ENCODE measurements at regions not wholly inside any gene's neighbourhood (a gene's known extent, or its start where the extent isn't known, plus 50 kb on each side); places are given as distances from the start of the nearest gene placed in this dataset.

GRCh38 chr22:34579519-34579918 is 486.4 kb upstream of the ISX start:
- POLR2A ChIA-PET = no interaction called here

DNA sequence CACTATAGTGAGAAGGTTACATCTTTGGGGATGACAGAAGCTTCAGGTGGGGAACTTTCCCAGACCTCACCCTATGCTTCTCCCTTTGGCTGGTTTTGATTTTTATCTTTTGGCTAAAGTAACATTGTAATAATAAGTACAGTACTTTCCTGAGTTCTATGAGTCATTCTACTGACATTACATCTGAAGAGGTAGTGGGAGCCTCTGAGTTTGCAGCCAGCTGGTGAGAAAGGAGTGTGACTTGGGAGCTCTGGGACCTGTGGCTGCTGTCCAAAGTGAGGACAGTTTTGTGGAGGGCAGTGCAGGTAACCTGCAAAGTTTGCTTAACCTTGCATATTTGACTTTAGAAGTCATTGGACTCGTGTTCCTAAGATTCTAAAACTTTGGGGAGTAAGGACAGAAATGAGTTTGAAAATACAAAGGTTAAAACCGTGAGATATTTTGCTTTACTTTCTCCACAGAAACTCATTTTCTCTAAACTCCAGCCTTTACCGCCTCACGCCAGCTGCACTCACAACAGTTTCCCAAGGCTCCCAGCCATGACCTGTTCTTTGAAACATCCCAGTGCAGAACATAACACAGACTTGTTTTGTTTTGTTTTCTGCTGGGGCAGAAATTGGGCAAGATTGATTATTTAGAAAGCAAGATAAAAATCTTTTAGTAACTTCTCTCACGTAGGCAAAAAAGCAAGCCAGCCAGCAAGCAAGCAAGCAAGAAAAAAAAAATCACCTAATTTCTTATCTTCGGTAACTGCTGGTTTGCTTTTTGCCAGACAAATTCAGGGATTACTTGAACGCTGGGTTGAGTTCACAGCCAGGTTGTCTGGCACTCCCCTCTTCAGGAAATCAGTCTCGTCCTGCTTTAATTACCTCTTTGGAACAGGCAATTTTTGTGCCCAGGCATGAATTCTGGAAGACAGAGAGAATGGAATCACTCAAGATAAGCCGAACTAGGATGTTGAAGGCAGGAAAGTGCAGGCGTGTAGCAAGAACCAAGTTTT is 478.3 kb upstream of the ISX start:
- H3K27me3 Mint-ChIP-seq = no peaks in the 10 kb centered on the region
- no peaks in the 10 kb centered on the region for H3K4me1 Mint-ChIP-seq
- no peaks in the 10 kb centered on the region for H3K36me3 Mint-ChIP-seq (ENCODE audit: low read depth)
- ChIA-PET POLR2A (no interaction called here), CTCF (no interaction called here)
- no peak for DNase-seq
- no peaks in the 10 kb centered on the region for H3K9me3 Mint-ChIP-seq
- H3K27ac Mint-ChIP-seq = no peak overlapping the region
- no peak overlapping the region for H3K4me3 Mint-ChIP-seq

More at GRCh38 chr22:34579519-34579918, 486.4 kb upstream of the ISX start:
- no peak for DNase-seq
- Mint-ChIP-seq H3K36me3 (ENCODE audit: low read depth) (no peaks in the 10 kb centered on the region), H3K9me3 (peaks cover 5% of the 10 kb centered on the region), H3K4me1 (no peaks in the 10 kb centered on the region), H3K27ac (no peak overlapping the region), H3K27me3 (no peaks in the 10 kb centered on the region), H3K4me3 (no peak overlapping the region)
- CTCF ChIA-PET = no interaction called here

- Mint-ChIP-seq H3K36me3 (ENCODE audit: low read depth) (no peaks in the 10 kb centered on the region), H3K27ac (no peak overlapping the region), H3K9me3 (peaks cover 2% of the 10 kb centered on the region), H3K4me3 (no peak overlapping the region), H3K4me1 (no peaks in the 10 kb centered on the region), H3K27me3 (no peaks in the 10 kb centered on the region)
- no peak for DNase-seq
- ChIA-PET CTCF (no interaction called here), POLR2A (no interaction called here)
These were observed 476.9 kb upstream of the ISX start for GRCh38 chr22:34588871-34589545.

DNA sequence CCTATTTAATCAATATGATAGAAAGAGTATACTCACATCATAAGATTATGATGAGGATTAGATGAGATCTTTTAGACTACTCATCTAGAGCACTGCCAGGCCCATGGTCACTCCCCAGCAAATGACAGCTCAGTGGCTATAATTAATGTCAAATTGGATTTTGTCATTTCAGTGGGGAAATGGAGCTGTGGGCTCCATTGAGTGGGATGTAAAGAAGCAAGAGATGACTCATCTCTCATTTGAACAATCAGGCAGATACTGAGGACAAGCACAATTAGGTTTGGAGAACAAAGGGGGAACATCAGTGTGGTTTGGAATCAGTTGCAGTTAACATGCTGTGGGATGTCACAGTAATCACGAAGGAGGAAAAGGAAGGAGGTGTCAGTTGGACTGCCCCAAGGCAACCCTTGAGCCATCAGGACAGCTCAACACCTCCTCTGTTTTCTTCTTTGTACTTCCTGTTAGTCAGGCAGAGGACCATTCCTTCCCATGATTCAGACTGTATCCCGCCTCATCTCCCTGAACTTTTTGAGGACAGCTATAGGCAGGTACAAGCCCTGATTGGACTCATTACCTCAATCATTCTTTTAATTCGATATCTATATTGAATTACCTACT is 473.7 kb upstream of the ISX start:
- DNase-seq = no peak
- Mint-ChIP-seq H3K4me3 (no peak overlapping the region), H3K4me1 (no peaks in the 10 kb centered on the region), H3K36me3 (ENCODE audit: low read depth) (no peaks in the 10 kb centered on the region), H3K27me3 (no peaks in the 10 kb centered on the region), H3K27ac (no peak overlapping the region), H3K9me3 (peaks cover 6% of the 10 kb centered on the region)
- ChIA-PET CTCF (no interaction called here), POLR2A (no interaction called here)

GRCh38 chr22:34599567-34599966 is 466.4 kb upstream of the ISX start:
- no peaks in the 10 kb centered on the region for H3K36me3 Mint-ChIP-seq (ENCODE audit: low read depth)
- POLR2A ChIA-PET = no interaction called here
- no peaks in the 10 kb centered on the region for H3K4me1 Mint-ChIP-seq
- DNase-seq = no peak
- CTCF ChIA-PET = no interaction called here
- no peak overlapping the region for H3K4me3 Mint-ChIP-seq
- no peak overlapping the region for H3K27ac Mint-ChIP-seq
- no peaks in the 10 kb centered on the region for H3K27me3 Mint-ChIP-seq
- peaks cover 4% of the 10 kb centered on the region for H3K9me3 Mint-ChIP-seq

DNA sequence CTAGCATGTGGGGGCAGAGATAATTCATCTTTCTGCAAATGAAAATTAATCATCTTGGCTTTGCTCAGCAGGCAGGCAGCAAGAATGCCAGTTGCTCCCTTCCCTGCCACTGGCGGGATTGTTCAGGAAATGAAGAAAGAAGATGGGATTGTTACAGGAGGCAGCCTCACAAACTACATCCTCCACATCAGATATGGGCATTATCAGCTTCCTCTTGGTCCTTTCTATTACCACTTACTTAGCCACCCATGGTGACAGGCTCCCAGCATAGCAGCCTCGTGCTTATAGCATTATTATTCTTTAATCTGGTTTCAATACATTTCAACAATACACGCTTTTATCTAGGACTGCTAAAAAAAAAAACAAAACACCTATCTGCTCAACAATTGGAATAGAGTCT is 461.6 kb upstream of the ISX start:
- H3K4me1 Mint-ChIP-seq = no peaks in the 10 kb centered on the region
- CTCF ChIA-PET = no interaction called here
- DNase-seq = no peak
- H3K9me3 Mint-ChIP-seq = no peaks in the 10 kb centered on the region
- no peak overlapping the region for H3K27ac Mint-ChIP-seq
- H3K36me3 Mint-ChIP-seq (ENCODE audit: low read depth) = no peaks in the 10 kb centered on the region
- POLR2A ChIA-PET = no interaction called here
- no peak overlapping the region for H3K4me3 Mint-ChIP-seq
- no peaks in the 10 kb centered on the region for H3K27me3 Mint-ChIP-seq

GRCh38 chr22:34608106-34608505 is 457.9 kb upstream of the ISX start:
- ChIA-PET CTCF (no interaction called here), POLR2A (no interaction called here)
- no peaks in the 10 kb centered on the region for H3K4me1 Mint-ChIP-seq
- H3K4me3 Mint-ChIP-seq = no peak overlapping the region
- no peaks in the 10 kb centered on the region for H3K36me3 Mint-ChIP-seq (ENCODE audit: low read depth)
- H3K27me3 Mint-ChIP-seq = no peaks in the 10 kb centered on the region
- H3K27ac Mint-ChIP-seq = no peak overlapping the region
- no peak for DNase-seq
- no peaks in the 10 kb centered on the region for H3K9me3 Mint-ChIP-seq

- POLR2A ChIA-PET = no interaction called here
- no peaks in the 10 kb centered on the region for H3K36me3 Mint-ChIP-seq (ENCODE audit: low read depth)
- no peak for DNase-seq
- H3K27me3 Mint-ChIP-seq = no peaks in the 10 kb centered on the region
- no peak overlapping the region for H3K27ac Mint-ChIP-seq
- CTCF ChIA-PET = no interaction called here
- H3K4me1 Mint-ChIP-seq = no peaks in the 10 kb centered on the region
- no peak overlapping the region for H3K4me3 Mint-ChIP-seq
- no peaks in the 10 kb centered on the region for H3K9me3 Mint-ChIP-seq
These were observed 457.3 kb upstream of the ISX start for GRCh38 chr22:34608540-34609115.

DNA sequence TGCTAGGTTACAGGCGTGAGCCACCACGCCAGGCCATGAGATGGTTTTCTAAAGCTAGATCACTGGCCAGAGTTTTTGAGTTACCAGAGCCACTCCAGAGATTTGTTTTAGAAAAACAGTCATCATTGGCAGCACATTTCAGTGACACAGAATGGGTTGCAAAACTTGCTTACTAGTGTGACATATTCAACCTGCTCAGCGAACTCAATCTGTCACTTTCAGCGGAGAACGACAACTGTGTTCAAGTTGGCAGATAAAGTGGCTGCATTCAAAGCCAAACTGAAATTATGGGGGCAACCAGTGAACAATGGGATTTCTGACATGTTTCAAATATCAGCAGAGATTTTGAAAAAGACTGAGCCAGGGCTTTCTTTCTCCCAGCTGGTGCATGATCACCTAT is 456.3 kb upstream of the ISX start:
- Mint-ChIP-seq H3K9me3 (no peaks in the 10 kb centered on the region), H3K4me1 (no peaks in the 10 kb centered on the region), H3K27me3 (no peaks in the 10 kb centered on the region), H3K27ac (no peak overlapping the region), H3K4me3 (no peak overlapping the region), H3K36me3 (ENCODE audit: low read depth) (no peaks in the 10 kb centered on the region)
- CTCF ChIA-PET = no interaction called here
- POLR2A ChIA-PET = no interaction called here
- DNase-seq = no peak

GRCh38 chr22:34620161-34620560 is 445.8 kb upstream of the ISX start:
- no peak overlapping the region for H3K27ac Mint-ChIP-seq
- no peaks in the 10 kb centered on the region for H3K36me3 Mint-ChIP-seq (ENCODE audit: low read depth)
- no peaks in the 10 kb centered on the region for H3K4me1 Mint-ChIP-seq
- ChIA-PET POLR2A (no interaction called here), CTCF (no interaction called here)
- H3K27me3 Mint-ChIP-seq = no peaks in the 10 kb centered on the region
- H3K9me3 Mint-ChIP-seq = peaks cover 5% of the 10 kb centered on the region
- no peak for DNase-seq
- H3K4me3 Mint-ChIP-seq = no peak overlapping the region

DNA sequence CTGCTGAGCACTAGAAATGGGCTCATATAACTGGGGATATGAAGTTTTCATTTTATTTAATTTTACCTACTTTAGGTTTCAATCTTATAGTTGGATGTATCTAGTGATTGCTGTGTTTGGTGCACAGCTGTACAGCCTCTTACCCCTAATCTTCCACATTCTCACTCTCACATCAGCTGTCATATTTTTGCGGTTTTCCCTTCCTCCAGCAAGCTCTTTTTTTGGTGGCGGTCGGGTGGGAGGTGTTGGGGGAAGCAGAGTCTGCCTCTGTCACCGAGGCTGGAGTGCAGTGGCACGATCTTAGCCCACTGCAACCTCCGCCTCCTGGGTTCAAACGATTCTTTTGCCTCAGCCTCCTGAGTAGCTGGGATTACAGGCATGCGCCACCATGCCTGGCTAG is 445.1 kb upstream of the ISX start:
- no peak overlapping the region for H3K4me3 Mint-ChIP-seq

GRCh38 chr22:34622602-34623001 is 443.4 kb upstream of the ISX start:
- Mint-ChIP-seq H3K4me1 (no peaks in the 10 kb centered on the region), H3K4me3 (no peak overlapping the region), H3K9me3 (peaks cover 5% of the 10 kb centered on the region), H3K36me3 (ENCODE audit: low read depth) (no peaks in the 10 kb centered on the region), H3K27me3 (no peaks in the 10 kb centered on the region), H3K27ac (no peak overlapping the region)
- POLR2A ChIA-PET = no interaction called here
- no peak for DNase-seq
- CTCF ChIA-PET = no interaction called here

More for the DNA sequence above, 445.1 kb upstream of the ISX start:
- CTCF ChIA-PET = no interaction called here
- POLR2A ChIA-PET = no interaction called here
- no peak for DNase-seq
- H3K27ac Mint-ChIP-seq = no peak overlapping the region
- no peaks in the 10 kb centered on the region for H3K36me3 Mint-ChIP-seq (ENCODE audit: low read depth)
- H3K4me1 Mint-ChIP-seq = no peaks in the 10 kb centered on the region
- no peaks in the 10 kb centered on the region for H3K27me3 Mint-ChIP-seq
- H3K9me3 Mint-ChIP-seq = peaks cover 5% of the 10 kb centered on the region

- no peak overlapping the region for H3K4me3 Mint-ChIP-seq
- no peaks in the 10 kb centered on the region for H3K4me1 Mint-ChIP-seq
- CTCF ChIA-PET = no interaction called here
- H3K9me3 Mint-ChIP-seq = peaks cover 8% of the 10 kb centered on the region
- no peak overlapping the region for H3K27ac Mint-ChIP-seq
- no peak for DNase-seq
- H3K27me3 Mint-ChIP-seq = no peaks in the 10 kb centered on the region
- POLR2A ChIA-PET = no interaction called here
- no peaks in the 10 kb centered on the region for H3K36me3 Mint-ChIP-seq (ENCODE audit: low read depth)
These were observed 442.4 kb upstream of the ISX start for GRCh38 chr22:34623580-34623979.

Data from activated CD4-positive, alpha-beta T cell treated with anti-CD3 and anti-CD28 coated beads, Interleukin-2, amount 10 ng/mL, durations not matched to agents 7 days and 5 days (primary cell).